Activated T-cell treated with anti-CD3 and anti-CD28 coated beads, Interleukin-2, amount 50 U/mL, for 24 hours (primary cell): ENCODE measurements at regions not wholly inside any gene's neighbourhood (a gene's known extent, or its start where the extent isn't known, plus 50 kb on each side); places are given as distances from the start of the nearest gene placed in this dataset.
A peak's percentile ranks its signal among the peaks of the same experiment; 100 is the strongest.
"Not testable (repeated sequence)": the region's sequence is repeated elsewhere in the genome, so short reads cannot be mapped to it uniquely, and the experiment has no call there.

Experiments used
- DNase-seq: peaks from one replicate; pipeline ENCODE4 v3.0.0-alpha.2; 2020
- H3K27ac Mint-ChIP-seq: 2 replicates; pipeline ENCODE4 v1.8.0; 2020; ENCODE audit warnings: mild to moderate bottlenecking, mixed read lengths
- H3K27me3 Mint-ChIP-seq: 2 replicates; pipeline ENCODE4 v1.8.0; 2020; ENCODE audit warnings: mixed read lengths
- H3K36me3 Mint-ChIP-seq: 2 replicates; pipeline ENCODE4 v1.8.0; 2020; ENCODE audit warnings: low read depth, mixed read lengths
- H3K4me1 Mint-ChIP-seq: 2 replicates; pipeline ENCODE4 v1.8.0; 2020; ENCODE audit warnings: low read depth, mixed read lengths
- H3K4me3 Mint-ChIP-seq: 2 replicates; pipeline ENCODE4 v1.8.0; 2020; ENCODE audit warnings: mild to moderate bottlenecking, moderate library complexity, mixed read lengths
- H3K9me3 Mint-ChIP-seq: 2 replicates; pipeline ENCODE4 v1.8.0; 2020; ENCODE audit warnings: mixed read lengths

- no peak overlapping the region for H3K27ac Mint-ChIP-seq
- DNase-seq = no peak
- no peaks in the 10 kb centered on the region for H3K27me3 Mint-ChIP-seq
- H3K4me3 Mint-ChIP-seq = no peak overlapping the region
- no peaks in the 10 kb centered on the region for H3K4me1 Mint-ChIP-seq
- H3K9me3 Mint-ChIP-seq = peaks cover 7% of the 10 kb centered on the region
- no peaks in the 10 kb centered on the region for H3K36me3 Mint-ChIP-seq
Measured at GRCh38 chr10:46169736-46170135, 117.1 kb upstream of the ANTXRL start.

- Mint-ChIP-seq H3K36me3 (no peaks in the 10 kb centered on the region), H3K4me1 (no peaks in the 10 kb centered on the region), H3K27ac (no peak overlapping the region)
Measured at GRCh38 chr10:46170789-46171188, 116.0 kb upstream of the ANTXRL start.

GRCh38 chr10:46171661-46172060 is 115.1 kb upstream of the ANTXRL start:
- H3K9me3 Mint-ChIP-seq = peaks cover 7% of the 10 kb centered on the region
- no peak for DNase-seq
- no peak overlapping the region for H3K27ac Mint-ChIP-seq
- no peaks in the 10 kb centered on the region for H3K4me1 Mint-ChIP-seq
- no peak overlapping the region for H3K4me3 Mint-ChIP-seq
- no peaks in the 10 kb centered on the region for H3K36me3 Mint-ChIP-seq
- no peaks in the 10 kb centered on the region for H3K27me3 Mint-ChIP-seq

More at GRCh38 chr10:46170789-46171188, 116.0 kb upstream of the ANTXRL start:
- Mint-ChIP-seq H3K4me3 (no peak overlapping the region), H3K27me3 (no peaks in the 10 kb centered on the region), H3K9me3 (peaks cover 7% of the 10 kb centered on the region)
- DNase-seq = no peak

DNA sequence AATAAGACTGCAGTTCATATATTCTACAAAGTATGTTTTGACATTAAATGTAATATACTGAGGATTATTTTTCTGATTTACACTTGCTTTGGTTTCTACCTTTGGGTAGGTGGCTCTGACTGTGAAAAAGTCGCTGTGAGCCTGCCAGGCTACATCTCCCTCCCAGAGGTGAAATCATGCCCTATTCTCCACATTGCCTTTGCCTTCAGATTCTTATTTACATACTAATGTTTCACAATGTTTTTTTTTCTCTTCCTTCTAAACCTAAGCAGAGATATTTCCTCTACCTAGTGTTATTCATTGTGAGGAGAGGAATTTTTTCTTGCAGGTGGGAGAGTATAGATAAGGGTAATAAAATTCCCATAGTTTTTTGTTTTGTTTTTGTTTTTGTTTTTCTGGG is 111.5 kb upstream of the ANTXRL start:
- H3K27ac Mint-ChIP-seq = no peak overlapping the region
- no peak overlapping the region for H3K4me3 Mint-ChIP-seq
- peaks cover 7% of the 10 kb centered on the region for H3K9me3 Mint-ChIP-seq
- no peaks in the 10 kb centered on the region for H3K27me3 Mint-ChIP-seq
- no peaks in the 10 kb centered on the region for H3K36me3 Mint-ChIP-seq
- H3K4me1 Mint-ChIP-seq = no peaks in the 10 kb centered on the region
- DNase-seq = no peak

- Mint-ChIP-seq H3K27me3 (no peaks in the 10 kb centered on the region), H3K9me3 (peaks cover 3% of the 10 kb centered on the region), H3K4me1 (no peaks in the 10 kb centered on the region), H3K4me3 (no peak overlapping the region), H3K27ac (no peak overlapping the region), H3K36me3 (no peaks in the 10 kb centered on the region)
- DNase-seq = no peak
Measured at GRCh38 chr10:46175831-46176230, 111.0 kb upstream of the ANTXRL start.

DNA sequence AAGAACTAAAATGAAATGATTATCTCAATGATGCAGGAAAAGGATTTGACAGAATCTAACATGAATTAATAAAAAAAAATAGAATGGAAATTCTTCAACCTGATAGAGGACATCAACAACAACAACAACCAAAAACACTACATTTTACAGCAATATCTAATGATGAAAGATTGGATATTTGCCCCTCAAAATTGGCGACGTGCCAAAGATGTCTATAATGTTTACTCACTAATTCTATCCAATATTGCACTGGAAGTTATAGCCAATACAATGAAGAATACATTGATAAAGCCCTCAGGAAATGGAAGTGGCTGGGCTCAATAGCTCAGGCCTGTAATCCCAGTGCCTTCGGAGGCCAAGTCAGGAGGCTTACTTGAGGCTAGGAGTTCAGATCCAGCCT is 99.4 kb upstream of the ANTXRL start:
- not testable (repeated sequence) for H3K36me3 Mint-ChIP-seq, DNase-seq, H3K4me1 Mint-ChIP-seq, H3K27ac Mint-ChIP-seq, H3K4me3 Mint-ChIP-seq, H3K27me3 Mint-ChIP-seq, H3K9me3 Mint-ChIP-seq

GRCh38 chr10:46197050-46197449 is 89.7 kb upstream of the ANTXRL start:
- H3K4me3 Mint-ChIP-seq = no peak overlapping the region
- no peaks in the 10 kb centered on the region for H3K27me3 Mint-ChIP-seq
- DNase-seq = no peak
- H3K36me3 Mint-ChIP-seq = no peaks in the 10 kb centered on the region
- H3K9me3 Mint-ChIP-seq = no peaks in the 10 kb centered on the region
- H3K4me1 Mint-ChIP-seq = peaks cover 5% of the 10 kb centered on the region
- H3K27ac Mint-ChIP-seq = no peak overlapping the region

GRCh38 chr10:46198516-46198915 is 88.3 kb upstream of the ANTXRL start:
- H3K27me3 Mint-ChIP-seq = no peaks in the 10 kb centered on the region
- DNase-seq = no peak
- H3K4me3 Mint-ChIP-seq = no peak overlapping the region
- no peaks in the 10 kb centered on the region for H3K36me3 Mint-ChIP-seq
- no peaks in the 10 kb centered on the region for H3K9me3 Mint-ChIP-seq
- no peak overlapping the region for H3K27ac Mint-ChIP-seq
- H3K4me1 Mint-ChIP-seq = peaks cover 13% of the 10 kb centered on the region

GRCh38 chr10:46202405-46202804 is 84.4 kb upstream of the ANTXRL start:
- DNase-seq, H3K27me3 Mint-ChIP-seq, H3K4me3 Mint-ChIP-seq, H3K9me3 Mint-ChIP-seq, H3K36me3 Mint-ChIP-seq, H3K27ac Mint-ChIP-seq: not testable (repeated sequence)
- peaks cover 14% of the 10 kb centered on the region for H3K4me1 Mint-ChIP-seq

DNA sequence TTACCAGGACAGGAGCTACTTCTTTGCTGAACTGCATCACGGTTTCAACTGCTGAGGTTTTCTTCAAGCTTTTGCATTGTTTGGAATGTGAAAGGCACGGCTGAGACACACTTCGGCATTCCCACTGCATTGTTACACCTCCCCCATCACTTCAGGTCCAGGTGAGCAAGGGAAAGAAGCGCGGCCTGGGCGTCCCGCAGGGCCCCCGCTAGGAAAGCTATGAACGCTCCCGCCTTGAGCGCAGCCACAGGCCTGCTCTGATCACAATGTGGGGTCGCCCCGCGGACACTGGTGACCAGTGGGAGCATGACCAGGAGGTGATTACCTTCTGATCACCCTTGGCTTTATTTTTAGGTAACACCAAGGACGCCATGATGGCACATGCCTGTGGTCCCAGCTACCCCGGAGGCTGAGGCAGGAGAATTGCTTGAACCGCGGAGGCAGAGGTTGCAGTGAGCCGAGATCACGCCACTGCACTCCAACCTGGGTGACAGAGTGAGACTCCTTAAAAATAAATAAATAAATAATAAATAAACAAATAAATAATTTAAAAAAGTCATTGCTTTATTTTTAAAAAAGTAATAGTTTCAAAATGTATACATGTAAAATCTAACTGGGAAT is 82.2 kb upstream of the ANTXRL start:
- peak; percentile 24 for DNase-seq
- H3K36me3 Mint-ChIP-seq, H3K9me3 Mint-ChIP-seq, H3K4me3 Mint-ChIP-seq, H3K27ac Mint-ChIP-seq, H3K27me3 Mint-ChIP-seq: not testable (repeated sequence)
- peaks cover 12% of the 10 kb centered on the region for H3K4me1 Mint-ChIP-seq

DNA sequence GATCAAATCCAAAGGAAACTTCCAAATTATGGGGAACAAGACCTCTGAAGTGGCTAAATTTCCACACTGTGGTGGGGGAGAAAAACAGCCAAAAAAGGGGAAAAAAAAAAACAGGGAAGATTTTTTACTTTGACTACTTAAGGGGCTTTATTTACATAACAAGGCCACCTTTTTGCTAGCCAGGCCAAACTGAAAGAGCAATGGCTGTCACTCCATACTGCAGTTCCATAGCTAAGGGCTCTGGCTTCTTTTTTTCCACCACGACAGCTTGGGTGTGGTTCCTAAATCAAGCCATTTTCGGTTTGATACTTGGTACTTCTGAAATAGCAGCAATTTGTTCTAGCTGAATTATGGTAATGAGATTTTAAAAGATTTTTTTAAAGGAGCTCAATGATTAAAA is 76.4 kb upstream of the ANTXRL start:
- H3K27ac Mint-ChIP-seq, H3K4me3 Mint-ChIP-seq, H3K4me1 Mint-ChIP-seq, H3K27me3 Mint-ChIP-seq, H3K9me3 Mint-ChIP-seq, H3K36me3 Mint-ChIP-seq, DNase-seq: not testable (repeated sequence)

- DNase-seq = no peak
- no peaks in the 10 kb centered on the region for H3K9me3 Mint-ChIP-seq
- H3K27ac Mint-ChIP-seq = no peak overlapping the region
- H3K4me1 Mint-ChIP-seq = peaks cover 8% of the 10 kb centered on the region
- H3K27me3 Mint-ChIP-seq = no peaks in the 10 kb centered on the region
- H3K36me3 Mint-ChIP-seq = peaks cover 18% of the 10 kb centered on the region
- H3K4me3 Mint-ChIP-seq = no peak overlapping the region
Measured at GRCh38 chr10:46215426-46215825, 71.4 kb upstream of the ANTXRL start.

DNA sequence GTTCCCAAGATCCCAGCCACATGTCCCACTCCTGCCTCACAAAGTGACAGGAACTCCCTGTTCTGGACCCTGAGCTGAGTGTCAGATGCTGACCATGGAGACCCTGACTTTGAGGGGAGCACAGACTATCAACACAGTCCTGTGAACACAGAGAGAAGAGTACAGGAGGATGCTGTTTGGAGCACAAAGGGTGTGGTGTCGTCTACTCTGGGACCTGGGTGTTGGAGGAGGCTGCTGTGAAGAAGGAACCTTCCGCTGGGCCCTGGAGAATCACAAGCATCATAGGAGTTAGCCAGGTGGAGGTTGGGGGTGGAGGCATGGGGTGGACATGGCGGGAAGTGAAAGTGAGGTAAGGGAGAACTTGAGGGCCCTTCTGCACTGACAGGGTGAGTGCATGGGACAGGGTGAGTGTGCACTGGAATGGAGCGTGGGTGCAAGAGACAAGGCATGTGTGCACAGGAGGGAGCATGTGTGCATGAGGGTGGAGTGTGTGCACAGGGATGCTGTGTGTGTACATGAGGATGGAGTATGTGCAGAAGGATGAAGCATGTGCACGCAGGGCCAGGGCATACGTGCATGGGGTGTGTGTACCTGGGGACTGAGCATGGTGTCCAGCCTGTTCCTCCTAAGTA is 70.7 kb upstream of the ANTXRL start:
- no peaks in the 10 kb centered on the region for H3K27me3 Mint-ChIP-seq
- H3K4me1 Mint-ChIP-seq = peaks cover 8% of the 10 kb centered on the region
- DNase-seq = no peak
- H3K4me3 Mint-ChIP-seq = no peak overlapping the region
- H3K36me3 Mint-ChIP-seq = peaks cover 18% of the 10 kb centered on the region
- no peak overlapping the region for H3K27ac Mint-ChIP-seq
- no peaks in the 10 kb centered on the region for H3K9me3 Mint-ChIP-seq

GRCh38 chr10:46216836-46217751 is 69.7 kb upstream of the ANTXRL start:
- H3K36me3 Mint-ChIP-seq = peaks cover 18% of the 10 kb centered on the region
- no peaks in the 10 kb centered on the region for H3K27me3 Mint-ChIP-seq
- peak overlapping the region; percentile 50 for H3K27ac Mint-ChIP-seq
- peak; percentile 27 for DNase-seq
- no peaks in the 10 kb centered on the region for H3K9me3 Mint-ChIP-seq
- peaks cover 8% of the 10 kb centered on the region for H3K4me1 Mint-ChIP-seq
- no peak overlapping the region for H3K4me3 Mint-ChIP-seq
